ENCODE measurements at regions not wholly inside any gene's neighbourhood (a gene's known extent, or its start where the extent isn't known, plus 50 kb on each side); places are given as distances from the start of the nearest gene placed in this dataset.

GRCh38 chr13:24080134-24080533 is 80.4 kb upstream of the SPATA13 start:
- H3K79me2 ChIP-seq (ENCODE audit: insufficient read depth, low read length), result no peaks in the 10 kb centered on the region
- WGBS (ENCODE audit: insufficient coverage), result no CpG with 5 or more reads among the region's 5 CpGs
- H3K4me1 ChIP-seq (ENCODE audit: control insufficient read depth in 1 of 2, insufficient read depth in 2 of 2, low read length in 2 of 2), result no peaks in the 10 kb centered on the region
- H3K4me2 ChIP-seq (replicated peaks; ENCODE audit: extremely low read depth, low read length, poor library complexity, severe bottlenecking), result no peak overlapping the region
- no peak overlapping the region for H3K27ac ChIP-seq (ENCODE audit: low read depth in 1 of 2, low read length in 2 of 2)
- H3K9me3 Mint-ChIP-seq, result no peaks in the 10 kb centered on the region
- H3K4me3 Mint-ChIP-seq, result no peak overlapping the region
- no peak overlapping the region for H3K27ac Mint-ChIP-seq
- no peak overlapping the region for H2AFZ ChIP-seq (ENCODE audit: insufficient read depth, low read depth, low read length, poor library complexity, severe bottlenecking)
- DNase-seq, result no peak
- H3K4me3 ChIP-seq (replicated peaks in 1 of 3; ENCODE audit: low read depth in 2 of 3, low read length in 3 of 3), result no peak overlapping the region
- no peaks in the 10 kb centered on the region for H3K27me3 ChIP-seq (ENCODE audit: control insufficient read depth in 2 of 2, insufficient read depth in 2 of 2, low read length in 2 of 2)
- H3K36me3 Mint-ChIP-seq, result no peaks in the 10 kb centered on the region
- H3K9me3 ChIP-seq (replicated peaks in 1 of 2; ENCODE audit: control insufficient read depth in 1 of 2, insufficient read depth in 1 of 2, low read length in 2 of 2), result no peaks in the 10 kb centered on the region
- no peak overlapping the region for H3K9ac ChIP-seq (ENCODE audit: insufficient read depth, low read length, poor library complexity, severe bottlenecking)
- H3K36me3 ChIP-seq (replicated peaks in 1 of 2; ENCODE audit: control insufficient read depth in 1 of 2, insufficient read depth in 2 of 2, low read length in 2 of 2), result no peaks in the 10 kb centered on the region
- no peak for TF ChIP-seq CTCF (IDR thresholded peaks at IDR 0.05)
- H3K4me1 Mint-ChIP-seq, result peaks cover 3% of the 10 kb centered on the region
- no peaks in the 10 kb centered on the region for H4K20me1 ChIP-seq (ENCODE audit: insufficient read depth, low read length)
- H3K27me3 Mint-ChIP-seq (ENCODE audit: low read depth in 3 of 3), result peaks cover 2 to 5% (median 5%) of the 10 kb centered on the region in 3 donors
- intact Hi-C loops (cut with micrococcal nuclease), result no loop called here

DNA sequence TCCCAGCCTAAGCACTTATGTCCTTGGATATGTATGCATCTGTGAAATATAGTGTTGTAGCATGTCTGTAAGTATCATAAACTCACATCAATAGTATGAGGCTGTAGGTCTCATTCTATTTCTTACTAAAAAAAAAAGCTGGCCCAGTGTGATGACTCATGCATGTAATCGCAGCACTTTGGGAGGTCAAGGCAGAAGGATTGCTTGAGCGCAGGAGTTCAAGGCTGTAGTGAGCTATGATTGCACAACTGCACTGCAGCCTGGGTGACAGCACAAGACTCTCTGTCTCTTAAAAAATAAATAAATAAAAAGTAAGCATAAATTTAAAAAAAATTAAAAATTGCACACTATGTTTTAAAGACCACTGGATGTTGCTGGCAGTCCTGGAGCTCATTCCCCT is 79.1 kb upstream of the SPATA13 start:
- no peak for TF ChIP-seq CTCF (IDR thresholded peaks at IDR 0.05)
- H3K9me3 Mint-ChIP-seq, result no peaks in the 10 kb centered on the region

More for the DNA sequence above, 79.1 kb upstream of the SPATA13 start:
- no peaks in the 10 kb centered on the region for H3K79me2 ChIP-seq (ENCODE audit: insufficient read depth, low read length)
- no peaks in the 10 kb centered on the region for H3K36me3 ChIP-seq (replicated peaks in 1 of 2; ENCODE audit: control insufficient read depth in 1 of 2, insufficient read depth in 2 of 2, low read length in 2 of 2)
- intact Hi-C loops (cut with micrococcal nuclease), result no loop called here
- no peaks in the 10 kb centered on the region for H4K20me1 ChIP-seq (ENCODE audit: insufficient read depth, low read length)
- no peaks in the 10 kb centered on the region for H3K4me1 ChIP-seq (ENCODE audit: control insufficient read depth in 1 of 2, insufficient read depth in 2 of 2, low read length in 2 of 2)
- no peak overlapping the region for H3K4me3 ChIP-seq (replicated peaks in 1 of 3; ENCODE audit: low read depth in 2 of 3, low read length in 3 of 3)
- Mint-ChIP-seq H3K4me3 (no peak overlapping the region), H3K36me3 (no peaks in the 10 kb centered on the region), H3K4me1 (peaks cover 2% of the 10 kb centered on the region), H3K27me3 (ENCODE audit: low read depth in 3 of 3) (peaks cover 4 to 7% (median 5%) of the 10 kb centered on the region in 3 donors), H3K27ac (no peak overlapping the region)
- 93% methylated on average over 2 of the region's 2 CpGs for WGBS (ENCODE audit: insufficient coverage)
- no peaks in the 10 kb centered on the region for H3K9me3 ChIP-seq (replicated peaks in 1 of 2; ENCODE audit: control insufficient read depth in 1 of 2, insufficient read depth in 1 of 2, low read length in 2 of 2)
- DNase-seq, result no peak
- H2AFZ ChIP-seq (ENCODE audit: insufficient read depth, low read depth, low read length, poor library complexity, severe bottlenecking), result no peak overlapping the region
- no peaks in the 10 kb centered on the region for H3K27me3 ChIP-seq (ENCODE audit: control insufficient read depth in 2 of 2, insufficient read depth in 2 of 2, low read length in 2 of 2)
- no peak overlapping the region for H3K27ac ChIP-seq (ENCODE audit: low read depth in 1 of 2, low read length in 2 of 2)
- no peak overlapping the region for H3K4me2 ChIP-seq (replicated peaks; ENCODE audit: extremely low read depth, low read length, poor library complexity, severe bottlenecking)
- H3K9ac ChIP-seq (ENCODE audit: insufficient read depth, low read length, poor library complexity, severe bottlenecking), result no peak overlapping the region
